K562 (cell line): ENCODE measurements at regions not wholly inside any gene's neighbourhood (a gene's known extent, or its start where the extent isn't known, plus 50 kb on each side); places are given as distances from the start of the nearest gene placed in this dataset.

Source experiments
- ATAC-seq: fragments of 200-7000 bp; cut with Tn5 transposase; 3 replicates; pipeline ENCODE4 v1.9.1; 2020; ENCODE audit warnings: moderate library complexity
- BruUV-seq: library from RNA; stranded (reverse); fragments of 400-500 nt; replicated peaks from 2 replicates; lab custom pipeline; 2021; lab: Mats Ljungman, UMichigan
- CTCF ChIA-PET: fragments of 300-600 bp; formaldehyde crosslinking; extraction: SDS; loops from one replicate; lab custom pipeline; 2021; ENCODE audit warnings: low intra/inter-chr PET ratio; lab: Yijun Ruan, JAX
- POLR2A ChIA-PET: fragments of 300-600, 350-650 bp; sonication (Branson Sonifier 250); formaldehyde crosslinking; extraction: SDS; loops from one replicate; lab custom pipeline; 2021; ENCODE audit warnings: antibody characterized with exemption, inconsistent platforms; lab: Yijun Ruan, JAX
- DNase-seq, 4 experiments: peaks; one replicate each; pipeline versions ENCODE4 v3.0.0 to v3.0.0-alpha.2; 2011 to 2018; ENCODE audit warnings: low spot score in 3 of 4, mixed read lengths in 3 of 4; ENCODE audit errors: extremely low read depth in 1 of 4
- FAIRE-seq: peaks from 2 replicates; lab custom pipeline; 2011; peaks lifted over from hg19 to GRCh38; lab: Jason Lieb, UNC
- H2AFZ ChIP-seq: 2 replicates; pipeline ENCODE4 v1.6.0; 2011; ENCODE audit warnings: low read depth, low read length, control low read depth, inconsistent platforms
- H3K27ac ChIP-seq: fragments of 200-600 bp; 3 replicates; pipeline ENCODE4 v1.8.0; 2011; ENCODE audit warnings: low read depth, mild to moderate bottlenecking, control low read depth, inconsistent platforms, low read length, moderate library complexity, mixed read lengths; ENCODE audit errors: extremely low read depth
- H3K27me3 ChIP-seq, 2 experiments: fragments of 300-600 bp in 1 of 2; 2 replicates in 1 of 2; 3 replicates in 1 of 2; pipeline versions ENCODE4 v1.6.0 to v1.8.0; 2011; ENCODE audit warnings: inconsistent platforms in 2 of 2, low read length in 2 of 2, mild to moderate bottlenecking in 1 of 2, mixed read lengths in 1 of 2, moderate library complexity in 1 of 2; ENCODE audit not compliant: control insufficient read depth in 2 of 2, insufficient read depth in 2 of 2
- H3K36me3 ChIP-seq: fragments of 300-600 bp; 3 replicates; pipeline ENCODE4 v1.8.0; 2011; ENCODE audit warnings: mild to moderate bottlenecking, low read length, inconsistent platforms; ENCODE audit not compliant: control insufficient read depth, insufficient read depth
- H3K4me1 ChIP-seq, 2 experiments: fragments of 200-600 bp in 1 of 2; replicated peaks in 1 of 2; 2 replicates in 1 of 2; 3 replicates in 1 of 2; pipeline versions ENCODE4 v1.5.1 to v1.8.0; 2011; ENCODE audit warnings: inconsistent platforms in 2 of 2, low read length in 2 of 2, mild to moderate bottlenecking in 1 of 2, mixed read lengths in 1 of 2, moderate library complexity in 1 of 2; ENCODE audit not compliant: control insufficient read depth in 2 of 2, insufficient read depth in 2 of 2
- H3K4me2 ChIP-seq: 2 replicates; pipeline ENCODE4 v1.6.1; 2011; ENCODE audit warnings: low read length, control low read depth, inconsistent platforms, mixed read lengths; ENCODE audit not compliant: insufficient read depth
- H3K4me3 ChIP-seq: fragments of 200-600 bp; sonication (generic), shearing (Covaris generic); 2 replicates; pipeline ENCODE4 v1.5.1; 2016; ENCODE audit warnings: control low read depth, inconsistent platforms
- H3K79me2 ChIP-seq: fragments of 200-600 bp; 3 replicates; pipeline ENCODE4 v1.8.0; 2011; ENCODE audit warnings: low read length, inconsistent platforms; ENCODE audit not compliant: control insufficient read depth, insufficient read depth
- H3K9ac ChIP-seq, 2 experiments: 2 replicates each; pipeline versions ENCODE4 v1.6.0 to v1.6.1; 2011; ENCODE audit warnings: low read depth in 2 of 2, low read length in 2 of 2, control low read depth in 1 of 2, inconsistent platforms in 1 of 2, mild to moderate bottlenecking in 1 of 2, mixed read lengths in 1 of 2; ENCODE audit not compliant: insufficient read depth in 1 of 2
- H3K9me1 ChIP-seq: one replicate; pipeline ENCODE4 v1.6.0; 2011; ENCODE audit warnings: inconsistent platforms, mild to moderate bottlenecking, low read length, moderate library complexity; ENCODE audit not compliant: control insufficient read depth, insufficient read depth
- H3K9me3 ChIP-seq: replicated peaks from 2 replicates; pipeline ENCODE4 v1.5.1; 2011; ENCODE audit warnings: low read depth, low read length, inconsistent platforms; ENCODE audit not compliant: control insufficient read depth, insufficient read depth
- H4K20me1 ChIP-seq: replicated peaks from 2 replicates; pipeline ENCODE4 v1.6.1; 2011; ENCODE audit warnings: low read length, inconsistent platforms, mixed read lengths; ENCODE audit not compliant: control insufficient read depth, insufficient read depth
- GABPA ChIP-seq: fragments of 200-800 bp; sonication (Bioruptor generic); conservative IDR thresholded peaks from 2 replicates; pipeline ENCODE4 v1.6.1; 2016; ENCODE audit warnings: low read depth, missing genetic modification characterization, missing compliant biosample characterization
- GTF2F1 ChIP-seq: IDR thresholded peaks from 2 replicates; pipeline ENCODE4 v1.6.1; 2011; ENCODE audit warnings: low read depth, low read length, improper control_type of control experiment
- HCFC1 ChIP-seq: IDR thresholded peaks from 2 replicates; pipeline ENCODE4 v1.6.1; 2012; ENCODE audit warnings: low read depth, low read length, improper control_type of control experiment
- NR4A1 ChIP-seq, 2 experiments: fragments of 250-450 bp in 1 of 2; fragments of 450-650 bp in 1 of 2; sonication (Bioruptor Pico) in 1 of 2; IDR thresholded peaks; 2 replicates each; pipeline versions ENCODE4 v1.4.0 to v1.6.1; 2016 to 2020; ENCODE audit warnings: mild to moderate bottlenecking in 2 of 2, missing compliant biosample characterization in 1 of 2, missing genetic modification characterization in 1 of 2, moderate library complexity in 1 of 2
- PML ChIP-seq: IDR thresholded peaks from 2 replicates; pipeline ENCODE4 v1.6.1; 2012; ENCODE audit warnings: low read length, inconsistent platforms
- STAT5A ChIP-seq: IDR thresholded peaks from 2 replicates; pipeline ENCODE4 v1.6.1; 2012; ENCODE audit warnings: low read length, inconsistent platforms, borderline replicate concordance
- TAF7 ChIP-seq: fragments of 450-650 bp; IDR thresholded peaks from 2 replicates; pipeline ENCODE4 v1.6.1; 2016; ENCODE audit warnings: missing genetic modification characterization, missing compliant biosample characterization
- TRIM28 ChIP-seq: fragments of 450-650 bp; IDR thresholded peaks from 2 replicates; pipeline ENCODE4 v1.6.1; 2017
- YY1 ChIP-seq, 3 experiments: IDR thresholded peaks; 2 replicates each; pipeline ENCODE4 v1.6.1; 2011; ENCODE audit warnings: low read length in 2 of 3, mild to moderate bottlenecking in 2 of 3, moderate library complexity in 2 of 3, borderline replicate concordance in 1 of 3, control low read depth in 1 of 3, low read depth in 1 of 3; ENCODE audit not compliant: insufficient read depth in 3 of 3, insufficient replicate concordance in 2 of 3, control insufficient read depth in 1 of 3, insufficient read length in 1 of 3; ENCODE audit errors: extremely low read depth in 1 of 3
- ZNF436 ChIP-seq: fragments of 250-450, 450-650 bp; sonication (Bioruptor Pico); formaldehyde crosslinking; IDR thresholded peaks from 2 replicates; pipeline ENCODE4 v1.7.0; 2020; ENCODE audit warnings: mild to moderate bottlenecking
- ZNF561 ChIP-seq: fragments of 450-650 bp; formaldehyde crosslinking; conservative IDR thresholded peaks from 2 replicates; pipeline ENCODE4 v1.4.0; 2020; ENCODE audit warnings: mild to moderate bottlenecking, moderate library complexity
- ZNF668 ChIP-seq: fragments of 250-450 bp; sonication (Bioruptor Pico); IDR thresholded peaks from 2 replicates; pipeline ENCODE4 v1.8.0; 2022; ENCODE audit warnings: mild to moderate bottlenecking, inconsistent platforms
- WGBS: fragments of 100-300 bp; shearing (Covaris generic); methylation state at CpG from one replicate; pipeline ENCODE4 v1.1.6; 2016; ENCODE audit warnings: low coverage, mixed read lengths; ENCODE audit not compliant: insufficient coverage; ENCODE audit errors: missing lambda C conversion rate; 5-methylcytosine and 5-hydroxymethylcytosine counted together
- in situ Hi-C: fragments of 300-500 bp; cut with MboI; formaldehyde crosslinking; loops from 4 replicates; pipeline ENCODE4 v1.15.0; 2018; ENCODE audit warnings: inconsistent platforms, mixed read lengths
- intact Hi-C: fragments of 100-400 bp; cut with micrococcal nuclease; formaldehyde crosslinking; loops from 2 replicates; pipeline ENCODE4 v1.14.2; 2022
- TF ChIP-seq, protein P1 (sequence below): sonication (generic); formaldehyde crosslinking; IDR thresholded peaks from 2 replicates; pipeline ENCODE4 v1.8.0; 2022; ENCODE audit warnings: mild to moderate bottlenecking, missing genetic modification reagents
- TF ChIP-seq, protein P2 (sequence below): fragments of 250-450 bp; sonication (Bioruptor Pico); IDR thresholded peaks from 2 replicates; pipeline ENCODE4 v1.5.1; 2021; ENCODE audit warnings: mild to moderate bottlenecking

DNA sequence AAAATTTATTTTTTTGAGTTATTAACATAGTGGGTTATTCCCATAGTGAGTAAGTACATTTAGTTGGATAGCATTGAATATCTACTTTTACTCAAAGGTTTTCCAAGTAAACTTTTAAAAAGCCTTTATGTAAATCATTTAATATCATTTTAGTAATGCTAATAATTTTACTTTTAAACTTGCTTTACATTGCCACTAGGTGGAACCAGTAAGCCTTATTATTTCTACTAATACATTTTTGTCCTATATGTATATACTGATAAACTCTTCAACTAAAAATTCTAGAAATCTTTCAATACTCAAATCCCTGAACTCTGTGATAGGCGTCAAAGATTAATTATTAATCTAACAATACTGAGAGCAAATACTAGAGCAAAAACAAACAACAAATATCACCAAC, 1709.2 kb upstream of the PCDH20 start:
- H3K4me2 ChIP-seq: no peak overlapping the region
- TF ChIP-seq TAF7 (tag) (no peak), PML (no peak), STAT5A (no peak), TRIM28 (no peak), NR4A1 (CRISPR knock-in tag; IDR thresholded peaks at IDR 0.05) (no peak), NR4A1 (tag; IDR thresholded peaks at IDR 0.05) (no peak), ZNF561 (CRISPR knock-in tag) (no peak), YY1 (IDR thresholded peaks at IDR 0.05; ENCODE audit: borderline replicate concordance in 1 of 3, control insufficient read depth in 1 of 3, extremely low read depth in 1 of 3, insufficient read depth in 3 of 3, insufficient read length in 1 of 3, insufficient replicate concordance in 2 of 3, low read depth in 1 of 3, low read length in 2 of 3) (no peak), GABPA (tag) (no peak), ZNF436 (CRISPR knock-in tag) (no peak), HCFC1 (no peak), GTF2F1 (no peak), ZNF668 (CRISPR knock-in tag) (no peak)
- TF ChIP-seq, protein P1, sequence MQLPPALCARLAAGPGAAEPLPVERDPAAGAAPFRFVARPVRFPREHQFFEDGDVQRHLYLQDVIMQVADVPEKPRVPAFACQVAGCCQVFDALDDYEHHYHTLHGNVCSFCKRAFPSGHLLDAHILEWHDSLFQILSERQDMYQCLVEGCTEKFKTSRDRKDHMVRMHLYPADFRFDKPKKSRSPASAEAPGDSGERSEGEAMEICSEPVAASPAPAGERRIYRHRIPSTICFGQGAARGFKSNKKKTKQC (CRISPR knock-in tag): no peak
- TF ChIP-seq, protein P2, sequence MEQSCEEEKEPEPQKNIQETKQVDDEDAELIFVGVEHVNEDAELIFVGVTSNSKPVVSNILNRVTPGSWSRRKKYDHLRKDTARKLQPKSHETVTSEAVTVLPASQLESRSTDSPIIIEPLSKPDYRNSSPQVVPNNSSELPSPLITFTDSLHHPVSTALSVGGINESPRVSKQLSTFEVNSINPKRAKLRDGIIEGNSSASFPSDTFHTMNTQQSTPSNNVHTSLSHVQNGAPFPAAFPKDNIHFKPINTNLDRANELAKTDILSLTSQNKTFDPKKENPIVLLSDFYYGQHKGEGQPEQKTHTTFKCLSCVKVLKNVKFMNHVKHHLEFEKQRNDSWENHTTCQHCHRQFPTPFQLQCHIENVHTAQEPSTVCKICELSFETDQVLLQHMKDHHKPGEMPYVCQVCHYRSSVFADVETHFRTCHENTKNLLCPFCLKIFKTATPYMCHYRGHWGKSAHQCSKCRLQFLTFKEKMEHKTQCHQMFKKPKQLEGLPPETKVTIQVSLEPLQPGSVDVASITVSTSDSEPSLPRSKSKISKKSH (CRISPR knock-in tag): no peak
- TF ChIP-seq, all 486 proteins: peak for 0
- Histone ChIP-seq H3K36me3 (no peaks in the 10 kb centered on the region), H3K9ac (no peak overlapping the region), H3K4me1 (no peaks in the 10 kb centered on the region), H3K27me3 (no peaks in the 10 kb centered on the region), H3K9me3 (no peaks in the 10 kb centered on the region), H3K27ac (no peak overlapping the region), H3K4me3 (no peak overlapping the region), H2AFZ (no peak overlapping the region), H4K20me1 (no peaks in the 10 kb centered on the region), H3K79me2 (no peaks in the 10 kb centered on the region), H3K9me1 (no peaks in the 10 kb centered on the region)
- WGBS: 0% methylated on average over 1 of the region's 1 CpG
- no peak for ATAC-seq
- DNase-seq: no peak
- intact Hi-C loops: no loop called here
- CTCF ChIA-PET: no interaction called here
- in situ Hi-C loops: no loop called here
- no TSS peak for BruUV-seq
- FAIRE-seq: no peak
- POLR2A ChIA-PET: no interaction called here
